ENCODE measurements at regions not wholly inside any gene's neighbourhood (a gene's known extent, or its start where the extent isn't known, plus 50 kb on each side); places are given as distances from the start of the nearest gene placed in this dataset.

DNA sequence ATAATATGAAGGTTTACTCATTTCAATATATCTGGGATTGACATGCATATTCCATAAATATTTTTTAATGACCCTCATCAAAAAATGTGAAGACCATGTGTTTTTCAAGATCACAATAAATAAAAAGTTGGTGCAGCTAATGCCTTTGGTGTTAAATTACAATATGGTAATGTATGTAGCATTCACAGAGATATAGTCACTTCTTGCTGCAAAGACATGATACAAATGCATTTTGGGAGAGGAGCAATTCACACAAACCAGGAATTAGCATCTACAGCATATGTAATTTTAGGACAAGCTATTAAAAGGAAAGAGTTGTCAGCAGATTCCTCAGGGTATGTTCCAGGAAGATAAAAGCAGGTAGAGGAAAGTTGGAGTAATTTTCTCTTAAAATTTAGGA is 734.5 kb upstream of the HTR2C start:
- TF ChIP-seq, protein P1, sequence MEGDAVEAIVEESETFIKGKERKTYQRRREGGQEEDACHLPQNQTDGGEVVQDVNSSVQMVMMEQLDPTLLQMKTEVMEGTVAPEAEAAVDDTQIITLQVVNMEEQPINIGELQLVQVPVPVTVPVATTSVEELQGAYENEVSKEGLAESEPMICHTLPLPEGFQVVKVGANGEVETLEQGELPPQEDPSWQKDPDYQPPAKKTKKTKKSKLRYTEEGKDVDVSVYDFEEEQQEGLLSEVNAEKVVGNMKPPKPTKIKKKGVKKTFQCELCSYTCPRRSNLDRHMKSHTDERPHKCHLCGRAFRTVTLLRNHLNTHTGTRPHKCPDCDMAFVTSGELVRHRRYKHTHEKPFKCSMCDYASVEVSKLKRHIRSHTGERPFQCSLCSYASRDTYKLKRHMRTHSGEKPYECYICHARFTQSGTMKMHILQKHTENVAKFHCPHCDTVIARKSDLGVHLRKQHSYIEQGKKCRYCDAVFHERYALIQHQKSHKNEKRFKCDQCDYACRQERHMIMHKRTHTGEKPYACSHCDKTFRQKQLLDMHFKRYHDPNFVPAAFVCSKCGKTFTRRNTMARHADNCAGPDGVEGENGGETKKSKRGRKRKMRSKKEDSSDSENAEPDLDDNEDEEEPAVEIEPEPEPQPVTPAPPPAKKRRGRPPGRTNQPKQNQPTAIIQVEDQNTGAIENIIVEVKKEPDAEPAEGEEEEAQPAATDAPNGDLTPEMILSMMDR (conservative IDR thresholded peaks at IDR 0.05; ENCODE audit: low read length), result no peak
- TF ChIP-seq EZH2phosphoT487 (IDR thresholded peaks at IDR 0.05; ENCODE audit: borderline replicate concordance, low read depth, low read length), result no peak

Data from OCI-LY7 (cell line).